OCI-LY7 (cell line): ENCODE measurements at regions not wholly inside any gene's neighbourhood (a gene's known extent, or its start where the extent isn't known, plus 50 kb on each side); places are given as distances from the start of the nearest gene placed in this dataset.

Experiments
- BruUV-seq: library from RNA; stranded (reverse); fragments of 400-500 nt; replicated peaks from 2 replicates; lab custom pipeline; 2021; lab: Mats Ljungman, UMichigan
- CTCF ChIA-PET: fragments of 300-600 bp; sonication (Branson Sonifier 250); formaldehyde crosslinking; loops from one replicate; lab custom pipeline; 2022; ENCODE audit warnings: antibody characterized with exemption; ENCODE audit not compliant: unreplicated experiment; lab: Charles Lee
- POLR2A ChIA-PET: fragments of 300-600 bp; sonication (Branson Sonifier 250); formaldehyde crosslinking; loops from one replicate; lab custom pipeline; 2022; ENCODE audit warnings: antibody characterized with exemption; lab: Charles Lee
- DNase-seq: peaks from one replicate; pipeline ENCODE4 v3.0.0-alpha.2; 2015; ENCODE audit warnings: low spot score
- H2AFZ ChIP-seq: fragments of 200-600 bp; sonication (generic), shearing (Covaris generic); 2 replicates; pipeline ENCODE4 v1.6.1; 2014; ENCODE audit warnings: mild to moderate bottlenecking, antibody characterized with exemption, low read length, moderate library complexity
- H3K27ac ChIP-seq: fragments of 200-600 bp; sonication (generic); 2 replicates; pipeline ENCODE4 v1.5.1; 2014; ENCODE audit warnings: mixed run types, low read depth, mild to moderate bottlenecking, moderate library complexity, low read length, inconsistent platforms; ENCODE audit not compliant: poor library complexity, severe bottlenecking
- H3K36me3 ChIP-seq: fragments of 200-600 bp; sonication (generic); 2 replicates; pipeline ENCODE4 v1.6.1; 2014; ENCODE audit warnings: mild to moderate bottlenecking, antibody characterized with exemption, low read length, moderate library complexity, mixed read lengths; ENCODE audit not compliant: insufficient read depth
- H3K4me1 ChIP-seq: fragments of 200-600 bp; sonication (generic); 2 replicates; pipeline ENCODE4 v1.5.1; 2014; ENCODE audit warnings: mild to moderate bottlenecking, low read length; ENCODE audit not compliant: insufficient read depth, poor library complexity, severe bottlenecking
- H3K4me2 ChIP-seq: fragments of 200-600 bp; sonication (generic); 2 replicates; pipeline ENCODE4 v1.6.1; 2014; ENCODE audit warnings: mild to moderate bottlenecking, low read length
- H3K4me3 ChIP-seq: fragments of 200-600 bp; sonication (generic); 2 replicates; pipeline ENCODE4 v1.5.1; 2014; ENCODE audit warnings: mild to moderate bottlenecking, low read depth, low read length; ENCODE audit not compliant: poor library complexity, severe bottlenecking
- H3K79me2 ChIP-seq: fragments of 200-600 bp; sonication (generic); 2 replicates; pipeline ENCODE4 v1.6.1; 2016; ENCODE audit warnings: low read depth, mild to moderate bottlenecking, low read length, moderate library complexity, mixed read lengths; ENCODE audit not compliant: insufficient read depth
- H3K9me2 ChIP-seq: fragments of 200-600 bp; sonication (generic); 2 replicates; pipeline ENCODE4 v1.6.1; 2016; ENCODE audit warnings: mild to moderate bottlenecking, low read length, mixed read lengths; ENCODE audit not compliant: insufficient read depth
- H3K9me3 ChIP-seq: fragments of 200-600 bp; sonication (generic); 2 replicates; pipeline ENCODE4 v1.6.1; 2014; ENCODE audit warnings: mild to moderate bottlenecking, mixed run types, low read length, mixed read lengths
- H4K20me1 ChIP-seq: fragments of 200-600 bp; sonication (generic); 2 replicates; pipeline ENCODE4 v1.6.1; 2014; ENCODE audit warnings: mild to moderate bottlenecking, antibody characterized with exemption, low read length, moderate library complexity, mixed read lengths; ENCODE audit not compliant: insufficient read depth
- EZH2phosphoT487 ChIP-seq: fragments of 200-600 bp; sonication (generic); IDR thresholded peaks from 2 replicates; pipeline ENCODE4 v1.6.1; 2018; ENCODE audit warnings: low read depth, borderline replicate concordance, mild to moderate bottlenecking, mixed run types, antibody characterized with exemption, low read length, moderate library complexity, mixed read lengths
- intact Hi-C: fragments of 100-400 bp; cut with micrococcal nuclease; formaldehyde crosslinking; loops from one replicate; pipeline ENCODE4 v1.10.0; 2022; ENCODE audit not compliant: unreplicated experiment
- TF ChIP-seq, protein P1 (sequence below): fragments of 200-600 bp; sonication (generic); conservative IDR thresholded peaks from 2 replicates; pipeline ENCODE4 v1.5.1; 2014; ENCODE audit warnings: mild to moderate bottlenecking, antibody characterized with exemption, low read length, moderate library complexity, mixed read lengths

DNA sequence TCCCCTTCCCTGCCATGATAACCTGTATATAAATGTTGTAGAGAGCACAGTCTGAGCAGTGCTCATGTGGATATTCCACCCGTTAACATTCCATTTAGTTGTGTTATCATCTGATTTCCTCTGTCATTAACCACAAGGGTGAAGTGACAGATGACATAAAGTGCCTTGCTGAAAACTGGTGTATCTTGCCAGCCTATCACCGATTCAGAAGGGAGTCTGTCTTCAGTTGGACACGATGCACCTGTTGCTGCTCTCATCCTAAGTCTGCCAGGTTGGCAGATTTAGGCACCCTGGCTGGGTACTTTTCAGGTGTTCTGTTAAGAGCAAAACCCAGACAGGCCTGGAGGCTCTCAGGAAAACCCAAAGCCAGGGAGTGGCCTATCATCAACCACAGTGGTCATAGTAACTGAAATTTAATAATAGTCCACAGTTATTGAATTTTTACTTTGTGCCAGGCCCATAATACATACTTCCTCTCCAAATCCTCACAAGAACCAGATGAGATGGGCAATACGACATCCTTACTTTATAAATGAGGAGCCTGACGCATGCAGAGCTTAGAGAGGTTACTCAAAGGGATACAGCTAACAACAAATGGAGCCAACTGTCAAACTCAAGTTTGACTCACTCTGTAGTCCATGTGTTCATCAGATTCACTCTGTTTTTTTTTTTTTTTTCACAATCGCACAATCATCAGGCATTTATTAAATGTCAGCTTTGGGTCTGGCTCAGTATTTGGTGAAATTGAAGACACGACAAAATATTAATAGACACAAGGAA lies 100.7 kb upstream of the SPRY4 start:
- no peaks in the 10 kb centered on the region for H3K36me3 ChIP-seq
- H2AFZ ChIP-seq = no peak overlapping the region
- no TSS peak for BruUV-seq
- H3K4me1 ChIP-seq = no peaks in the 10 kb centered on the region
- no peaks in the 10 kb centered on the region for H3K9me3 ChIP-seq
- no peaks in the 10 kb centered on the region for H3K9me2 ChIP-seq
- DNase-seq = no peak
- no peaks in the 10 kb centered on the region for H3K79me2 ChIP-seq
- TF ChIP-seq, protein P1, sequence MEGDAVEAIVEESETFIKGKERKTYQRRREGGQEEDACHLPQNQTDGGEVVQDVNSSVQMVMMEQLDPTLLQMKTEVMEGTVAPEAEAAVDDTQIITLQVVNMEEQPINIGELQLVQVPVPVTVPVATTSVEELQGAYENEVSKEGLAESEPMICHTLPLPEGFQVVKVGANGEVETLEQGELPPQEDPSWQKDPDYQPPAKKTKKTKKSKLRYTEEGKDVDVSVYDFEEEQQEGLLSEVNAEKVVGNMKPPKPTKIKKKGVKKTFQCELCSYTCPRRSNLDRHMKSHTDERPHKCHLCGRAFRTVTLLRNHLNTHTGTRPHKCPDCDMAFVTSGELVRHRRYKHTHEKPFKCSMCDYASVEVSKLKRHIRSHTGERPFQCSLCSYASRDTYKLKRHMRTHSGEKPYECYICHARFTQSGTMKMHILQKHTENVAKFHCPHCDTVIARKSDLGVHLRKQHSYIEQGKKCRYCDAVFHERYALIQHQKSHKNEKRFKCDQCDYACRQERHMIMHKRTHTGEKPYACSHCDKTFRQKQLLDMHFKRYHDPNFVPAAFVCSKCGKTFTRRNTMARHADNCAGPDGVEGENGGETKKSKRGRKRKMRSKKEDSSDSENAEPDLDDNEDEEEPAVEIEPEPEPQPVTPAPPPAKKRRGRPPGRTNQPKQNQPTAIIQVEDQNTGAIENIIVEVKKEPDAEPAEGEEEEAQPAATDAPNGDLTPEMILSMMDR = no peak
- no peak for TF ChIP-seq EZH2phosphoT487
- H4K20me1 ChIP-seq = no peaks in the 10 kb centered on the region
- H3K4me3 ChIP-seq = no peak overlapping the region
- intact Hi-C loops = no loop called here
- no peak overlapping the region for H3K27ac ChIP-seq
- ChIA-PET CTCF (no interaction called here), POLR2A (no interaction called here)
- H3K4me2 ChIP-seq = no peak overlapping the region

DNA sequence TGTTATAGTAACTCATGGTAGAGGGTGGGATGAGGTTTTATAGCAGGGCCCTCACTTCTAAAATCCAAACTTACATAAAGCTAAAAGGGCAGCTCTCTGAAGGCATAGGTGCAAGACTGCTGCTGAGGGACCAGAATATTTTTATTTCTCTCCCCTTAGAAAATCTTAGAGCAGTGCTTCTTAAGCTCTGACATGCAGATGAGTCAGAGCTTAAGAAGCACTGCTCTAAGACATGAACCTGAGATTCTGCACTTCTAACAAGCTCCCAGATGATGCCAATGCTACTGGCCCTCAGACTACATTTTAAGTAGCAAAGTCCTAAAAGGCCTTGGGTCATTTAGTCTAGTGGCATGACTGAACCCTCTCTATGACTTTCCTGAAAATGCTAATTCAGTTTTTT lies 97.6 kb upstream of the SPRY4 start:
- CTCF ChIA-PET = no interaction called here
- intact Hi-C loops = no loop called here
- TF ChIP-seq, protein P1 = no peak
- no peak for TF ChIP-seq EZH2phosphoT487
- DNase-seq = no peak
- Histone ChIP-seq H3K4me1 (no peaks in the 10 kb centered on the region), H3K4me3 (no peak overlapping the region), H3K9me3 (no peaks in the 10 kb centered on the region), H3K4me2 (no peak overlapping the region), H2AFZ (no peak overlapping the region), H3K9me2 (no peaks in the 10 kb centered on the region), H3K79me2 (no peaks in the 10 kb centered on the region), H3K27ac (no peak overlapping the region), H3K36me3 (no peaks in the 10 kb centered on the region), H4K20me1 (no peaks in the 10 kb centered on the region)
- POLR2A ChIA-PET = interaction anchor here (0.7 to 0.8 kb wide), 3 partner anchors 14 to 273 kb away, joined by 3 to 9 read pairs (median 4); no protein-coding TSS in a partner anchor
- no TSS peak for BruUV-seq
